GM12891 (cell line): ENCODE measurements at regions not wholly inside any gene's neighbourhood (a gene's known extent, or its start where the extent isn't known, plus 50 kb on each side); places are given as distances from the start of the nearest gene placed in this dataset.

ENCODE experiments used
- DNase-seq: peaks from one replicate; pipeline ENCODE4 v3.0.0; 2011; ENCODE audit warnings: low spot score; ENCODE audit not compliant: insufficient read length
- FAIRE-seq: peaks from 2 replicates; lab custom pipeline; 2011; peaks lifted over from hg19 to GRCh38; lab: Jason Lieb, UNC
- PAX5 ChIP-seq: IDR thresholded peaks from 2 replicates; pipeline ENCODE4 v1.6.1; 2011; ENCODE audit warnings: low read length, moderate library complexity, mild to moderate bottlenecking; ENCODE audit not compliant: insufficient read depth, severe bottlenecking
- POLR2A ChIP-seq: IDR thresholded peaks from 2 replicates; pipeline ENCODE4 v1.6.1; 2011; ENCODE audit warnings: low read depth, low read length, control low read depth
- POLR2AphosphoS5 ChIP-seq: IDR thresholded peaks from 2 replicates; pipeline ENCODE4 v1.6.1; 2011; ENCODE audit warnings: low read depth, low read length, control low read depth
- POU2F2 ChIP-seq: IDR thresholded peaks from 2 replicates; pipeline ENCODE4 v1.6.1; 2011; ENCODE audit warnings: low read depth, mild to moderate bottlenecking, control low read depth, low read length, moderate library complexity
- SPI1 ChIP-seq: IDR thresholded peaks from 2 replicates; pipeline ENCODE4 v1.6.1; 2011; ENCODE audit warnings: low read depth, low read length, control low read depth
- TAF1 ChIP-seq: IDR thresholded peaks from 2 replicates; pipeline ENCODE4 v1.6.1; 2011; ENCODE audit warnings: low read depth, low read length, control low read depth

DNA sequence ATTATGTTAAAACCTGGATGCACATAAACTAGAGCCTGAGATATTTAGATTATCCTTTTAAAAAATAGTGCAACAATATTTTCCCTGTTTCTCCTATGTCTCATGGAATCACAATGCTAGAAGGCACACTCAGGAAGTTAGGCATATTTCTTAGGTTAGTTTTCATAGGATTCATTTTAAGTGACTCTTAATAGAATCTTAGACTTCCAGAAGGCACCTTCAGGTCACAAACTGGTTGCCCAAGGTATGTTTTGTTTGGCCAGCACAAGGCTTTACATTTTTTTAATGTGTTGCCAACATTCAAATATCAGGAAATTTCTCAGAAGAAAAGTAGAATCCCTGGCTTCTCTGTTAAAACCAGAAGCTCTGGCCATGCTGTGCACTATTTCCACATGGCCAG lies 129.3 kb downstream of the LNPK start:
- no peak for TF ChIP-seq POLR2A
- TF ChIP-seq PAX5, result no peak
- no peak for TF ChIP-seq TAF1
- TF ChIP-seq POLR2AphosphoS5, result no peak
- no peak for TF ChIP-seq SPI1
- TF ChIP-seq POU2F2, result no peak
- FAIRE-seq (no peak), DNase-seq (no peak)

DNA sequence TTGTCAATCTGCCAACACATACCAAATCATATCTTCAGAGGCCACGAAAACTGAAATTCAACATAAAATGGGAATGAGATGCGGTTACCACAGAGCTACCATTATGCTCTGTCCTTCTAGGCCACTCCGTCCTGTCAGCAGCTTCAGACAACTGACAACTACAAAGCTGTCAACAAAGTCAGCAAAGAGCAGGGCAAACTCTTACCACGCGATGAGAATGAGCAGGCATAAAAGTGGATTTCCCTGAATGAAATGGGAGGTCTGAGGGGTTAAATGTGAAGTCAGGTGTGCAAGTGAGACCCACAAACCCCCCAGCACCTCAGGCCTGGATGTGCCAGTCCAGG lies 130.1 kb downstream of the LNPK start:
- no peak for DNase-seq
- FAIRE-seq, result no peak
- no peak for TF ChIP-seq TAF1
- TF ChIP-seq POU2F2, result no peak
- TF ChIP-seq POLR2AphosphoS5, result no peak
- no peak for TF ChIP-seq SPI1
- TF ChIP-seq POLR2A, result no peak
- TF ChIP-seq PAX5, result no peak

GRCh38 chr2:175871331-175872004 lies 130.6 kb downstream of the LNPK start:
- FAIRE-seq, result no peak
- TF ChIP-seq PAX5, result no peak
- TF ChIP-seq POU2F2, result no peak
- TF ChIP-seq SPI1, result no peak
- TF ChIP-seq TAF1, result no peak
- TF ChIP-seq POLR2AphosphoS5, result no peak
- no peak for TF ChIP-seq POLR2A
- no peak for DNase-seq

DNA sequence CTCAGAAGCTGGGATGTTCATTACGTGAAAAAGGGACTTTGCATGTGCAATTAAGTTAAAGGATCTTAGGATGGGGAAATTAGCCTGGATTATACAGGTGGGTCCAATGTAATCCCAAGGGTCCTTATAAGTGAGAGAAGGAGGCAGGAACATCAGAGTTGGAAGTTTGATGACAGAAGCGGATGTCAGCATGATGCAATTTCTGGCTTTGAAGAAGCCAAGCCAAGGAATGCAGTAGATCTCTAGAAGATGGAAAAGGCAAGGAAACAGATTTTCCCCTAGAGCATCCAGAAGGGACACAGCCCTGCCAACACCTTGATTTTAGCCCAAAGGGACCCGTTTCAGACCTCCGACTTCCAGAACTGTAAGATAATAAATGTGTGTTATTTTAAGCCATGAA lies 136.4 kb downstream of the LNPK start:
- DNase-seq, result no peak
- no peak for TF ChIP-seq POLR2AphosphoS5
- no peak for TF ChIP-seq PAX5
- TF ChIP-seq POLR2A, result no peak
- TF ChIP-seq SPI1, result no peak
- TF ChIP-seq POU2F2, result no peak
- FAIRE-seq, result no peak

GRCh38 chr2:175864137-175864850 lies 137.8 kb downstream of the LNPK start:
- FAIRE-seq (no peak), DNase-seq (no peak)
- TF ChIP-seq POU2F2 (no peak), SPI1 (no peak), POLR2AphosphoS5 (no peak)

GRCh38 chr2:175861958-175862357 lies 140.1 kb downstream of the LNPK start:
- no peak for TF ChIP-seq POLR2AphosphoS5
- TF ChIP-seq POU2F2, result no peak
- no peak for TF ChIP-seq SPI1
- no peak for TF ChIP-seq POLR2A
- DNase-seq (no peak), FAIRE-seq (no peak)

GRCh38 chr2:175855794-175856453 lies 146.1 kb downstream of the LNPK start:
- FAIRE-seq (no peak), DNase-seq (no peak)
- no peak for TF ChIP-seq SPI1

GRCh38 chr2:175855236-175855635 lies 146.8 kb downstream of the LNPK start:
- FAIRE-seq, result no peak

GRCh38 chr2:175854665-175855064 lies 147.4 kb downstream of the LNPK start:
- DNase-seq (no peak), FAIRE-seq (no peak)
- TF ChIP-seq SPI1 (no peak), POLR2A (no peak)

More at GRCh38 chr2:175855236-175855635, 146.8 kb downstream of the LNPK start:
- no peak for TF ChIP-seq POU2F2
- no peak for TF ChIP-seq POLR2A
- no peak for TF ChIP-seq POLR2AphosphoS5
- TF ChIP-seq SPI1, result no peak
- no peak for TF ChIP-seq PAX5
- no peak for TF ChIP-seq TAF1
- DNase-seq, result no peak

GRCh38 chr2:175854129-175854528 lies 147.9 kb downstream of the LNPK start:
- DNase-seq, result no peak
- TF ChIP-seq POLR2AphosphoS5, result no peak
- TF ChIP-seq TAF1, result no peak
- TF ChIP-seq PAX5, result no peak
- no peak for TF ChIP-seq POU2F2
- TF ChIP-seq POLR2A, result no peak
- no peak for TF ChIP-seq SPI1
- no peak for FAIRE-seq

DNA sequence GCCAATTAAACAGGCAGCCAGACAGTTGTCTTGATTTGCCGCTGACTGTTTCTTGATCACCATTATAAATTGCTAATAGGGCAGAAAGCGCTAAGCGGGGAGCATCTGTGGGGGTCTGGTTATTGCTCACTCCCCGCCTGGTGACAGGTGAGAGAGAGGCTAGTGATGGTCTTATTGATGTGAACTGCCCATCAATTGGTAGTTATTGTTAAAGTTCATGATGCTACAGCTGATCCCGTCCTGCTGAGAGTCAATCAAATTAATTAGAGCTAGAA lies 148.5 kb downstream of the LNPK start:
- TF ChIP-seq SPI1 (no peak), POLR2A (no peak), TAF1 (no peak), PAX5 (no peak), POLR2AphosphoS5 (no peak), POU2F2 (no peak)
- FAIRE-seq (no peak), DNase-seq (no peak)
